HCT116 (cell line): ENCODE measurements at regions not wholly inside any gene's neighbourhood (a gene's known extent, or its start where the extent isn't known, plus 50 kb on each side); places are given as distances from the start of the nearest gene placed in this dataset.

Experiments used
- ATAC-seq: fragments of 200-7000 bp; cut with Tn5 transposase; 2 replicates; pipeline ENCODE4 v1.9.1; 2020; ENCODE audit warnings: mild to moderate bottlenecking, moderate library complexity
- BruUV-seq: library from RNA; stranded (reverse); fragments of 400-500 nt; replicated peaks from 2 replicates; lab custom pipeline; 2021; lab: Mats Ljungman, UMichigan
- CTCF ChIA-PET: fragments of 300-600 bp; sonication (Branson Sonifier 250); formaldehyde crosslinking; loops from one replicate; lab custom pipeline; 2021; ENCODE audit warnings: antibody characterized with exemption; lab: Charles Lee
- POLR2A ChIA-PET: fragments of 300-600, 350-600 bp; sonication (Branson Sonifier 250); formaldehyde crosslinking; loops from one replicate; lab custom pipeline; 2021; ENCODE audit warnings: antibody characterized with exemption; lab: Charles Lee
- RAD21 ChIA-PET, 2 experiments: fragments of 300-600 bp; sonication (Branson Sonifier 250); formaldehyde crosslinking; loops; one replicate each; lab custom pipeline; 2023; ENCODE audit warnings: low total read pairs in 2 of 2; ENCODE audit not compliant: uncharacterized antibody in 2 of 2, unreplicated experiment in 2 of 2, low non-redundant PET in 1 of 2; lab: Charles Lee
- DNase-seq: peaks from one replicate; pipeline ENCODE4 v3.0.0-alpha.2; 2010; ENCODE audit warnings: low read depth, low spot score
- H2AFZ ChIP-seq: fragments of 200-600 bp; shearing (Covaris generic), sonication (generic); 2 replicates; pipeline ENCODE4 v1.6.1; 2017; ENCODE audit warnings: low read depth, mixed run types, mixed read lengths, antibody characterized with exemption, low read length; ENCODE audit not compliant: poor library complexity, severe bottlenecking
- H3K27ac ChIP-seq: 2 replicates; pipeline ENCODE4 v1.5.1; 2012; ENCODE audit warnings: low read depth, low read length
- H3K27me3 ChIP-seq: fragments of 200-600 bp; sonication (generic); 2 replicates; pipeline ENCODE4 v1.6.1; 2016; ENCODE audit warnings: mixed run types, low read length, mixed read lengths; ENCODE audit not compliant: insufficient read depth
- H3K36me3 ChIP-seq, 2 experiments: fragments of 200-500 bp in 1 of 2; fragments of 200-600 bp in 1 of 2; sonication (Bioruptor generic) in 1 of 2; sonication (generic) in 1 of 2; 2 replicates each; pipeline versions ENCODE4 v1.5.1 to v1.6.1; 2014 to 2016; ENCODE audit warnings: low read length in 2 of 2, inconsistent platforms in 1 of 2, mixed read lengths in 1 of 2, mixed run types in 1 of 2; ENCODE audit not compliant: insufficient read depth in 2 of 2, control insufficient read depth in 1 of 2
- H3K4me1 ChIP-seq, 2 experiments: fragments of 200-600 bp in 1 of 2; sonication (generic) in 1 of 2; 2 replicates each; pipeline versions ENCODE4 v1.5.1 to v1.6.1; 2012 to 2017; ENCODE audit warnings: low read length in 2 of 2, inconsistent platforms in 1 of 2, mild to moderate bottlenecking in 1 of 2, mixed read lengths in 1 of 2, mixed run types in 1 of 2, moderate library complexity in 1 of 2; ENCODE audit not compliant: insufficient read depth in 2 of 2, control insufficient read depth in 1 of 2
- H3K4me2 ChIP-seq: fragments of 200-600 bp; sonication (generic); 2 replicates; pipeline ENCODE4 v1.6.1; 2017; ENCODE audit warnings: mixed run types, low read length, mixed read lengths
- H3K4me3 ChIP-seq, 2 experiments: fragments of 200-600 bp in 1 of 2; sonication (generic) in 1 of 2; replicated peaks in 1 of 2; 2 replicates each; pipeline ENCODE4 v1.5.1; 2011 to 2016; ENCODE audit warnings: low read length in 2 of 2, control low read depth in 1 of 2, low read depth in 1 of 2, mild to moderate bottlenecking in 1 of 2, mixed read lengths in 1 of 2, mixed run types in 1 of 2
- H3K79me2 ChIP-seq: fragments of 200-600 bp; sonication (generic); 2 replicates; pipeline ENCODE4 v1.6.1; 2017; ENCODE audit warnings: mild to moderate bottlenecking, mixed run types, low read length, moderate library complexity, mixed read lengths; ENCODE audit not compliant: insufficient read depth
- H3K9ac ChIP-seq: fragments of 200-600 bp; sonication (generic); 2 replicates; pipeline ENCODE4 v1.6.1; 2016; ENCODE audit warnings: low read length, mixed read lengths
- H3K9me2 ChIP-seq: fragments of 200-600 bp; sonication (generic), shearing (Covaris generic); 2 replicates; pipeline ENCODE4 v1.6.1; 2017; ENCODE audit warnings: mixed run types, mild to moderate bottlenecking, moderate library complexity; ENCODE audit not compliant: insufficient read depth
- H3K9me3 ChIP-seq, 2 experiments: fragments of 200-500 bp in 1 of 2; fragments of 200-600 bp in 1 of 2; sonication (Bioruptor generic) in 1 of 2; sonication (generic) in 1 of 2; 2 replicates each; pipeline ENCODE4 v1.6.1; 2014 to 2017; ENCODE audit warnings: low read length in 2 of 2, mixed read lengths in 2 of 2, inconsistent platforms in 1 of 2, low read depth in 1 of 2, mild to moderate bottlenecking in 1 of 2, mixed run types in 1 of 2, moderate library complexity in 1 of 2; ENCODE audit not compliant: control insufficient read depth in 1 of 2, insufficient read depth in 1 of 2
- H4K20me1 ChIP-seq: fragments of 200-600 bp; sonication (generic), shearing (Covaris generic); 2 replicates; pipeline ENCODE4 v1.6.1; 2017; ENCODE audit warnings: mixed run types, mild to moderate bottlenecking, moderate library complexity; ENCODE audit not compliant: insufficient read depth
- CEBPB ChIP-seq: IDR thresholded peaks from 2 replicates; pipeline ENCODE4 v1.6.1; 2012; ENCODE audit warnings: low read depth
- CTCF ChIP-seq, 3 experiments: fragments of 200-600 bp in 1 of 3; sonication (generic) in 1 of 3; IDR thresholded peaks in 2 of 3; conservative IDR thresholded peaks in 1 of 3; 2 replicates each; pipeline ENCODE4 v1.5.1; 2012 to 2017; ENCODE audit warnings: low read depth in 2 of 3, low read length in 2 of 3, antibody characterized with exemption in 1 of 3, borderline replicate concordance in 1 of 3, control low read depth in 1 of 3, mild to moderate bottlenecking in 1 of 3, mixed read lengths in 1 of 3, mixed run types in 1 of 3, moderate library complexity in 1 of 3; ENCODE audit not compliant: insufficient read depth in 1 of 3
- EZH2phosphoT487 ChIP-seq: fragments of 200-600 bp; IDR thresholded peaks from 2 replicates; pipeline ENCODE4 v1.6.1; 2018; ENCODE audit warnings: antibody characterized with exemption, borderline replicate concordance
- JUND ChIP-seq: IDR thresholded peaks from 2 replicates; pipeline ENCODE4 v1.6.1; 2012
- POLR2A ChIP-seq: IDR thresholded peaks from 2 replicates; pipeline ENCODE4 v1.7.0; 2011; ENCODE audit warnings: borderline replicate concordance; ENCODE audit not compliant: insufficient read depth, insufficient read length; ENCODE audit errors: extremely low read depth
- POLR2AphosphoS5 ChIP-seq: IDR thresholded peaks from 2 replicates; pipeline ENCODE4 v1.6.1; 2011; ENCODE audit warnings: mild to moderate bottlenecking, low read depth, low read length, moderate library complexity
- SRF ChIP-seq: IDR thresholded peaks from 2 replicates; pipeline ENCODE4 v1.6.1; 2012; ENCODE audit warnings: low read depth
- TCF7L2 ChIP-seq: IDR thresholded peaks from 2 replicates; pipeline ENCODE4 v1.7.0; 2011; ENCODE audit warnings: borderline replicate concordance, inconsistent platforms; ENCODE audit not compliant: insufficient read depth, insufficient read length; ENCODE audit errors: extremely low read depth
- YY1 ChIP-seq: IDR thresholded peaks from 2 replicates; pipeline ENCODE4 v1.6.1; 2011; ENCODE audit warnings: low read length, low read depth, moderate library complexity, mild to moderate bottlenecking; ENCODE audit not compliant: insufficient replicate concordance; ENCODE audit errors: extremely low read depth
- ZNF274 ChIP-seq: fragments of 200-500 bp; sonication (Bioruptor generic); IDR thresholded peaks from 2 replicates; pipeline ENCODE4 v1.6.1; 2014; ENCODE audit warnings: mild to moderate bottlenecking, low read depth, low read length, inconsistent platforms
- intact Hi-C: fragments of 100-400 bp; cut with micrococcal nuclease; formaldehyde crosslinking; loops from 2 replicates; pipeline ENCODE4 v1.10.0; 2022
- TF ChIP-seq, protein P1 (sequence below): IDR thresholded peaks from 2 replicates; pipeline ENCODE4 v1.6.1; 2012; ENCODE audit warnings: low read depth
- TF ChIP-seq, protein P2 (sequence below): IDR thresholded peaks from 2 replicates; pipeline ENCODE4 v1.6.1; 2012

GRCh38 chr13:57003682-57004081, 137.0 kb upstream of the PRR20A start:
- no peaks in the 10 kb centered on the region for H3K4me1 ChIP-seq
- CTCF ChIA-PET = no interaction called here
- H4K20me1 ChIP-seq = no peaks in the 10 kb centered on the region
- H3K9me2 ChIP-seq = no peaks in the 10 kb centered on the region
- TF ChIP-seq, protein P1, sequence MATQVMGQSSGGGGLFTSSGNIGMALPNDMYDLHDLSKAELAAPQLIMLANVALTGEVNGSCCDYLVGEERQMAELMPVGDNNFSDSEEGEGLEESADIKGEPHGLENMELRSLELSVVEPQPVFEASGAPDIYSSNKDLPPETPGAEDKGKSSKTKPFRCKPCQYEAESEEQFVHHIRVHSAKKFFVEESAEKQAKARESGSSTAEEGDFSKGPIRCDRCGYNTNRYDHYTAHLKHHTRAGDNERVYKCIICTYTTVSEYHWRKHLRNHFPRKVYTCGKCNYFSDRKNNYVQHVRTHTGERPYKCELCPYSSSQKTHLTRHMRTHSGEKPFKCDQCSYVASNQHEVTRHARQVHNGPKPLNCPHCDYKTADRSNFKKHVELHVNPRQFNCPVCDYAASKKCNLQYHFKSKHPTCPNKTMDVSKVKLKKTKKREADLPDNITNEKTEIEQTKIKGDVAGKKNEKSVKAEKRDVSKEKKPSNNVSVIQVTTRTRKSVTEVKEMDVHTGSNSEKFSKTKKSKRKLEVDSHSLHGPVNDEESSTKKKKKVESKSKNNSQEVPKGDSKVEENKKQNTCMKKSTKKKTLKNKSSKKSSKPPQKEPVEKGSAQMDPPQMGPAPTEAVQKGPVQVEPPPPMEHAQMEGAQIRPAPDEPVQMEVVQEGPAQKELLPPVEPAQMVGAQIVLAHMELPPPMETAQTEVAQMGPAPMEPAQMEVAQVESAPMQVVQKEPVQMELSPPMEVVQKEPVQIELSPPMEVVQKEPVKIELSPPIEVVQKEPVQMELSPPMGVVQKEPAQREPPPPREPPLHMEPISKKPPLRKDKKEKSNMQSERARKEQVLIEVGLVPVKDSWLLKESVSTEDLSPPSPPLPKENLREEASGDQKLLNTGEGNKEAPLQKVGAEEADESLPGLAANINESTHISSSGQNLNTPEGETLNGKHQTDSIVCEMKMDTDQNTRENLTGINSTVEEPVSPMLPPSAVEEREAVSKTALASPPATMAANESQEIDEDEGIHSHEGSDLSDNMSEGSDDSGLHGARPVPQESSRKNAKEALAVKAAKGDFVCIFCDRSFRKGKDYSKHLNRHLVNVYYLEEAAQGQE = no peak
- TF ChIP-seq ZNF274 = no peak
- TF ChIP-seq YY1 = no peak
- TF ChIP-seq POLR2A = no peak
- TF ChIP-seq SRF = no peak
- TF ChIP-seq CEBPB = no peak
- TF ChIP-seq CTCF (IDR thresholded peaks at IDR 0.05 in 2 of 3, conservative IDR thresholded peaks at IDR 0.05 in 1 of 3; ENCODE audit: borderline replicate concordance in 1 of 3, insufficient read depth in 1 of 3, low read depth in 2 of 3, low read length in 2 of 3) = no peak
- no peak for TF ChIP-seq POLR2AphosphoS5
- no peak for TF ChIP-seq JUND
- no peak for TF ChIP-seq EZH2phosphoT487
- TF ChIP-seq TCF7L2 = no peak
- TF ChIP-seq, protein P2, sequence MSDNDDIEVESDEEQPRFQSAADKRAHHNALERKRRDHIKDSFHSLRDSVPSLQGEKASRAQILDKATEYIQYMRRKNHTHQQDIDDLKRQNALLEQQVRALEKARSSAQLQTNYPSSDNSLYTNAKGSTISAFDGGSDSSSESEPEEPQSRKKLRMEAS = no peak
- H2AFZ ChIP-seq = no peak overlapping the region
- DNase-seq (no peak), ATAC-seq (no peak)
- no peaks in the 10 kb centered on the region for H3K36me3 ChIP-seq
- RAD21 ChIA-PET = no interaction called here
- no peaks in the 10 kb centered on the region for H3K27me3 ChIP-seq
- no peak overlapping the region for H3K27ac ChIP-seq
- H3K79me2 ChIP-seq = no peaks in the 10 kb centered on the region
- POLR2A ChIA-PET = no interaction called here
- H3K4me3 ChIP-seq = no peak overlapping the region
- BruUV-seq = no TSS peak
- H3K9me3 ChIP-seq = peaks cover 4 to 7% of the 10 kb centered on the region in 2 experiments; a peak in 1 of 4 replicates
- no peak overlapping the region for H3K4me2 ChIP-seq
- H3K9ac ChIP-seq = no peak overlapping the region
- intact Hi-C loops = no loop called here
